MCF 10A (cell line): ENCODE measurements at regions not wholly inside any gene's neighbourhood (a gene's known extent, or its start where the extent isn't known, plus 50 kb on each side); places are given as distances from the start of the nearest gene placed in this dataset.

ENCODE experiments used
- BruUV-seq: library from RNA; stranded (reverse); fragments of 400-500 nt; replicated peaks from 2 replicates; lab custom pipeline; 2021; lab: Mats Ljungman, UMichigan
- CTCF ChIA-PET: fragments of 300-600 bp; sonication (Branson Sonifier 250); formaldehyde crosslinking; extraction: SDS; loops from one replicate; lab custom pipeline; 2021; ENCODE audit warnings: antibody characterized with exemption, inconsistent platforms; lab: Yijun Ruan, JAX
- POLR2A ChIA-PET: fragments of 300-600, 350-650 bp; sonication (Branson Sonifier 250); formaldehyde crosslinking; extraction: SDS; loops from one replicate; lab custom pipeline; 2020; ENCODE audit warnings: antibody characterized with exemption, inconsistent platforms; lab: Yijun Ruan, JAX
- DNase-seq: peaks from one replicate; pipeline ENCODE4 v3.0.0-alpha.2; 2018; ENCODE audit not compliant: unreplicated experiment
- H3K27ac Mint-ChIP-seq: one replicate; pipeline ENCODE4 v1.8.0; 2022; ENCODE audit warnings: mild to moderate bottlenecking, low read depth, mixed read lengths; ENCODE audit not compliant: unreplicated experiment
- H3K27me3 Mint-ChIP-seq: one replicate; pipeline ENCODE4 v1.8.0; 2022; ENCODE audit warnings: mixed read lengths; ENCODE audit not compliant: insufficient read depth, unreplicated experiment
- H3K36me3 Mint-ChIP-seq: one replicate; pipeline ENCODE4 v1.8.0; 2022; ENCODE audit warnings: mild to moderate bottlenecking, moderate library complexity, mixed read lengths; ENCODE audit not compliant: insufficient read depth, unreplicated experiment
- H3K4me1 Mint-ChIP-seq: one replicate; pipeline ENCODE4 v1.8.0; 2022; ENCODE audit warnings: mixed read lengths; ENCODE audit not compliant: insufficient read depth, unreplicated experiment
- H3K4me3 Mint-ChIP-seq: one replicate; pipeline ENCODE4 v1.8.0; 2022; ENCODE audit warnings: mild to moderate bottlenecking, moderate library complexity, mixed read lengths; ENCODE audit not compliant: unreplicated experiment
- H3K9me3 Mint-ChIP-seq: one replicate; pipeline ENCODE4 v1.8.0; 2022; ENCODE audit warnings: mixed read lengths; ENCODE audit not compliant: unreplicated experiment
- CTCF ChIP-seq: fragments of 200-600 bp; IDR thresholded peaks from one replicate; pipeline ENCODE4 v1.8.0; 2022; ENCODE audit warnings: antibody characterized with exemption, mild to moderate bottlenecking; ENCODE audit not compliant: unreplicated experiment
- intact Hi-C: fragments of 100-400 bp; cut with micrococcal nuclease; formaldehyde crosslinking; loops from 2 replicates; pipeline ENCODE4 v1.14.1; 2022

- H3K36me3 Mint-ChIP-seq = no peaks in the 10 kb centered on the region
- no peak overlapping the region for H3K4me3 Mint-ChIP-seq
- H3K4me1 Mint-ChIP-seq = no peaks in the 10 kb centered on the region
- H3K27me3 Mint-ChIP-seq = no peaks in the 10 kb centered on the region
- ChIA-PET POLR2A (no interaction called here), CTCF (interaction anchor here (0.6 kb wide), 1 partner anchor 32 kb away, joined by 3 read pairs; no protein-coding TSS in a partner anchor)
- no peak for TF ChIP-seq CTCF
- no TSS peak for BruUV-seq
- no peak for DNase-seq
- peaks cover 26% of the 10 kb centered on the region for H3K9me3 Mint-ChIP-seq
- no peak overlapping the region for H3K27ac Mint-ChIP-seq
- intact Hi-C loops = no loop called here
Measured at GRCh38 chr11:115930886-115931547, 426.8 kb upstream of the CADM1 start.

GRCh38 chr11:115930291-115930690 is 426.1 kb upstream of the CADM1 start:
- ChIA-PET POLR2A (no interaction called here), CTCF (no interaction called here)
- BruUV-seq = no TSS peak
- Mint-ChIP-seq H3K27me3 (no peaks in the 10 kb centered on the region), H3K27ac (no peak overlapping the region), H3K9me3 (peaks cover 21% of the 10 kb centered on the region), H3K4me3 (no peak overlapping the region), H3K4me1 (no peaks in the 10 kb centered on the region), H3K36me3 (no peaks in the 10 kb centered on the region)
- intact Hi-C loops = no loop called here
- no peak for DNase-seq
- no peak for TF ChIP-seq CTCF

GRCh38 chr11:115929618-115930129 is 425.5 kb upstream of the CADM1 start:
- CTCF ChIA-PET = no interaction called here
- TF ChIP-seq CTCF = no peak
- intact Hi-C loops = no loop called here

GRCh38 chr11:115928811-115929210 is 424.6 kb upstream of the CADM1 start:
- Mint-ChIP-seq H3K9me3 (peaks cover 10% of the 10 kb centered on the region), H3K4me1 (no peaks in the 10 kb centered on the region), H3K4me3 (no peak overlapping the region), H3K27me3 (no peaks in the 10 kb centered on the region), H3K27ac (no peak overlapping the region), H3K36me3 (no peaks in the 10 kb centered on the region)
- no peak for TF ChIP-seq CTCF
- ChIA-PET POLR2A (no interaction called here), CTCF (no interaction called here)
- no TSS peak for BruUV-seq
- intact Hi-C loops = no loop called here
- DNase-seq = no peak

More at GRCh38 chr11:115929618-115930129, 425.5 kb upstream of the CADM1 start:
- no peaks in the 10 kb centered on the region for H3K36me3 Mint-ChIP-seq
- POLR2A ChIA-PET = no interaction called here
- no peak for DNase-seq
- H3K9me3 Mint-ChIP-seq = peaks cover 15% of the 10 kb centered on the region
- no peak overlapping the region for H3K4me3 Mint-ChIP-seq
- H3K27ac Mint-ChIP-seq = no peak overlapping the region
- no TSS peak for BruUV-seq
- H3K27me3 Mint-ChIP-seq = no peaks in the 10 kb centered on the region
- no peaks in the 10 kb centered on the region for H3K4me1 Mint-ChIP-seq
